ENCODE measurements at regions not wholly inside any gene's neighbourhood (a gene's known extent, or its start where the extent isn't known, plus 50 kb on each side); places are given as distances from the start of the nearest gene placed in this dataset.

DNA sequence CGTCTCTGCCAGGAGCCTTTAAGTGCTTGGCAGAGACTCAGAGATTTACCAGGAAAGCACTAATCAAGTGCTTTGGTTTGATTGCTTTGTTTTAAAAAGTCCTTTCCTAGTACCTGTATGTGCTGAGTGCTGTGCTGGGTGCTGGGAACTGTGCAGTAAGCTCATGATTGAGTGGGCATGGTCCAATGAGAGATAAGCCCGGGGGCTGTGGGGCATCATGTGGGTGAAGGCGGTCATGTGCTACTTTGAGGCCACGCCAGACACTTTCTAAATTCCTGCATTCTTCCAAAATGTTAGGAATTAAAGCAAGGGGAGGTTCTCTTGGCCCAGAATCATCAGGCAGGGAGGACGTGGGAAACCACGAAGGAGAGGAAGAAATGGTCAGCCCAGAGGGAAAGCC lies 109.0 kb downstream of the ACAA2 start (continued):
- TF ChIP-seq EZH2 (IDR thresholded peaks at IDR 0.05; ENCODE audit: low read depth, unreplicated experiment) (no peak), NANOG (IDR thresholded peaks at IDR 0.05; ENCODE audit: borderline replicate concordance) (no peak)
- TF ChIP-seq, protein P1, sequence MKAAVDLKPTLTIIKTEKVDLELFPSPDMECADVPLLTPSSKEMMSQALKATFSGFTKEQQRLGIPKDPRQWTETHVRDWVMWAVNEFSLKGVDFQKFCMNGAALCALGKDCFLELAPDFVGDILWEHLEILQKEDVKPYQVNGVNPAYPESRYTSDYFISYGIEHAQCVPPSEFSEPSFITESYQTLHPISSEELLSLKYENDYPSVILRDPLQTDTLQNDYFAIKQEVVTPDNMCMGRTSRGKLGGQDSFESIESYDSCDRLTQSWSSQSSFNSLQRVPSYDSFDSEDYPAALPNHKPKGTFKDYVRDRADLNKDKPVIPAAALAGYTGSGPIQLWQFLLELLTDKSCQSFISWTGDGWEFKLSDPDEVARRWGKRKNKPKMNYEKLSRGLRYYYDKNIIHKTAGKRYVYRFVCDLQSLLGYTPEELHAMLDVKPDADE (IDR thresholded peaks at IDR 0.05), result no peak

- peaks cover 4% of the 10 kb centered on the region for H3K27me3 Mint-ChIP-seq (ENCODE audit: insufficient read depth, low read depth, poor library complexity)
- H3K27ac ChIP-seq (ENCODE audit: low read depth), result no peak overlapping the region
- H3K4me2 ChIP-seq, result no peak overlapping the region
- no peaks in the 10 kb centered on the region for H3K36me3 Mint-ChIP-seq (ENCODE audit: low read depth)
- DNase-seq (ENCODE audit: low spot score), result no peak
- no peak overlapping the region for H3K4me3 Mint-ChIP-seq
- no peaks in the 10 kb centered on the region; the same call in 1 of the 2 replicates for H3K4me1 ChIP-seq (ENCODE audit: insufficient read depth)
- no peaks in the 10 kb centered on the region for H3K79me2 ChIP-seq (replicated peaks; ENCODE audit: insufficient read depth)
- H3K27me3 ChIP-seq (ENCODE audit: insufficient read depth), result no peaks in the 10 kb centered on the region
- H3K4me1 Mint-ChIP-seq, result peaks cover 28% of the 10 kb centered on the region
- no peak for ATAC-seq
- no peaks in the 10 kb centered on the region for H3K36me3 ChIP-seq (ENCODE audit: insufficient read depth)
- no peak overlapping the region for H3K27ac Mint-ChIP-seq
- no peak overlapping the region for H3K4me3 ChIP-seq
- no peaks in the 10 kb centered on the region for H4K20me1 ChIP-seq (replicated peaks; ENCODE audit: insufficient read depth)
- no peaks in the 10 kb centered on the region for H3K9me2 ChIP-seq (ENCODE audit: insufficient read depth)
- no peaks in the 10 kb centered on the region for H3F3A ChIP-seq (replicated peaks; ENCODE audit: low read depth)
- no peak overlapping the region for H2AFZ ChIP-seq
- H3K9me3 Mint-ChIP-seq, result no peaks in the 10 kb centered on the region
- no peak for TF ChIP-seq NANOG (IDR thresholded peaks at IDR 0.05; ENCODE audit: borderline replicate concordance)
- no peak for TF ChIP-seq ZNF462 (CRISPR knock-in tag; IDR thresholded peaks at IDR 0.05)
- TF ChIP-seq EZH2phosphoT487 (IDR thresholded peaks at IDR 0.05; ENCODE audit: unreplicated experiment), result no peak
- TF ChIP-seq CTCF (conservative IDR thresholded peaks at IDR 0.05; ENCODE audit: low read depth in 2 of 2), result no peak
- no peak for TF ChIP-seq EZH2 (IDR thresholded peaks at IDR 0.05; ENCODE audit: low read depth, unreplicated experiment)
- TF ChIP-seq ZNF114 (CRISPR knock-in tag; IDR thresholded peaks at IDR 0.05), result no peak
- TF ChIP-seq POLR2AphosphoS5 (IDR thresholded peaks at IDR 0.05; ENCODE audit: low read depth), result no peak
- TF ChIP-seq, protein P1 (IDR thresholded peaks at IDR 0.05), result no peak
- TF ChIP-seq JUNB (IDR thresholded peaks at IDR 0.05; ENCODE audit: unreplicated experiment), result no peak
- no peak for TF ChIP-seq STAT1 (IDR thresholded peaks at IDR 0.05; ENCODE audit: unreplicated experiment)
- no peak for TF ChIP-seq CREB1 (CRISPR knock-in tag; IDR thresholded peaks at IDR 0.05; ENCODE audit: low read depth)
- TF ChIP-seq REST (IDR thresholded peaks at IDR 0.05; ENCODE audit: unreplicated experiment), result no peak
Measured at GRCh38 chr18:49701190-49701589, 112.1 kb downstream of the ACAA2 start.

Measured in GM23338 (cell line).